CD4-positive, alpha-beta memory T cell (primary cell): ENCODE measurements at regions not wholly inside any gene's neighbourhood (a gene's known extent, or its start where the extent isn't known, plus 50 kb on each side); places are given as distances from the start of the nearest gene placed in this dataset.

Experiments used
- CTCF ChIA-PET: fragments of 350-600 bp; sonication (Branson Sonifier 250); formaldehyde crosslinking; loops from one replicate; lab custom pipeline; 2021; ENCODE audit warnings: inconsistent platforms; ENCODE audit not compliant: partially characterized antibody; lab: Charles Lee
- POLR2A ChIA-PET: fragments of 350-600 bp; sonication (Branson Sonifier 250); formaldehyde crosslinking; loops from one replicate; lab custom pipeline; 2021; ENCODE audit not compliant: partially characterized antibody; lab: Charles Lee
- DNase-seq, 5 donors: peaks; one replicate each; pipeline versions ENCODE4 v3.0.0 to v3.0.0-alpha.2; 2020 to 2022; ENCODE audit warnings: mixed read lengths in 1 of 5
- H3K27ac ChIP-seq: one replicate; pipeline ENCODE4 v1.7.0; 2013; ENCODE audit warnings: low read depth, low read length
- H3K27me3 ChIP-seq: 2 replicates; pipeline ENCODE4 v1.7.0; 2013; ENCODE audit warnings: mild to moderate bottlenecking, low read length, moderate library complexity; ENCODE audit not compliant: insufficient read depth
- H3K36me3 ChIP-seq: 2 replicates; pipeline ENCODE4 v1.7.0; 2013; ENCODE audit warnings: mild to moderate bottlenecking, low read length, moderate library complexity; ENCODE audit not compliant: insufficient read depth
- H3K4me1 ChIP-seq: 2 replicates; pipeline ENCODE4 v1.7.0; 2013; ENCODE audit warnings: mild to moderate bottlenecking, low read length, moderate library complexity; ENCODE audit not compliant: insufficient read depth
- H3K4me3 ChIP-seq, 2 donors: one replicate each; pipeline ENCODE4 v1.7.0; 2013; ENCODE audit warnings: low read length in 2 of 2, mild to moderate bottlenecking in 1 of 2
- H3K9me3 ChIP-seq, 2 donors: one replicate each; pipeline ENCODE4 v1.7.0; 2013; ENCODE audit warnings: low read length in 2 of 2, control low read depth in 1 of 2; ENCODE audit not compliant: control insufficient read depth in 1 of 2
- H3K27ac Mint-ChIP-seq, 7 donors: one replicate each; pipeline ENCODE4 v1.8.0; 2020 to 2021; ENCODE audit warnings: mixed read lengths in 7 of 7, mild to moderate bottlenecking in 6 of 7, inconsistent platforms in 3 of 7, moderate library complexity in 3 of 7
- H3K27me3 Mint-ChIP-seq, 2 donors: one replicate each; pipeline ENCODE4 v1.8.0; 2020 to 2021; ENCODE audit warnings: mixed read lengths in 2 of 2
- H3K36me3 Mint-ChIP-seq, 2 donors: one replicate each; pipeline ENCODE4 v1.8.0; 2020 to 2021; ENCODE audit warnings: mixed read lengths in 2 of 2, inconsistent platforms in 1 of 2, mild to moderate bottlenecking in 1 of 2
- H3K4me1 Mint-ChIP-seq, 4 donors: one replicate each; pipeline ENCODE4 v1.8.0; 2020 to 2021; ENCODE audit warnings: mixed read lengths in 4 of 4, mild to moderate bottlenecking in 1 of 4
- H3K4me3 Mint-ChIP-seq, 8 donors: one replicate each; pipeline ENCODE4 v1.8.0; 2020 to 2021; ENCODE audit warnings: mixed read lengths in 8 of 8, mild to moderate bottlenecking in 7 of 8, moderate library complexity in 6 of 8, inconsistent platforms in 3 of 8
- H3K9me3 Mint-ChIP-seq, 8 donors: one replicate each; pipeline ENCODE4 v1.8.0; 2020 to 2021; ENCODE audit warnings: mixed read lengths in 8 of 8, mild to moderate bottlenecking in 5 of 8, inconsistent platforms in 3 of 8, moderate library complexity in 1 of 8
- intact Hi-C: fragments of 100-400 bp; cut with micrococcal nuclease; formaldehyde crosslinking; loops from one replicate; pipeline ENCODE4 v1.15.1; 2023

DNA sequence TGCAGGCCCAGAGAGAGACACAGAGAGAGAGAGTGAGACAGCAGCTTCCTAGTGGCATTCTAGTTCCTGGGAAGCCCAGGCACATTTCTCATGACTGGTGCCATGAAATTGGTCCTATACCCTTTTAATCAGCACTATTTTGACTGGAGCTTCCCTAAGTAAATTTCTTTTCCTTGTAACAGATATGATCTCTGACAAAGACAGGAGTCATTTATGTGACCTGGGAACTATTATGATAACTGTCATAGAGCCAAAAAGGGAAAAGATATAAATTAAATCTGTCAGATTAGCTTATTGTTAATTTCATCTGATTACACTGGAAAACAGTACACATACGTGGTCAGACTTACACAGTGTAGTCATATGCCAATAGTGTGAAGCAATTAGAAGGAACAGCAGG lies 161.3 kb upstream of the HNRNPA3 start:
- H3K4me1 Mint-ChIP-seq, result no peaks in the 10 kb centered on the region
- intact Hi-C loops, result no loop called here
- DNase-seq, result no peak
- Histone ChIP-seq H3K27me3 (no peaks in the 10 kb centered on the region), H3K36me3 (no peaks in the 10 kb centered on the region), H3K4me3 (no peak overlapping the region), H3K27ac (no peak overlapping the region), H3K9me3 (no peaks in the 10 kb centered on the region), H3K4me1 (no peaks in the 10 kb centered on the region)
- peaks cover 0 to 4% (median 0%) of the 10 kb centered on the region in 8 donors for H3K9me3 Mint-ChIP-seq
- CTCF ChIA-PET, result no interaction called here
- H3K4me3 Mint-ChIP-seq, result no peak overlapping the region
- H3K27ac Mint-ChIP-seq, result no peak overlapping the region
- H3K36me3 Mint-ChIP-seq, result no peaks in the 10 kb centered on the region
- peaks cover 2 to 3% of the 10 kb centered on the region in 2 donors for H3K27me3 Mint-ChIP-seq
- POLR2A ChIA-PET, result no interaction called here

DNA sequence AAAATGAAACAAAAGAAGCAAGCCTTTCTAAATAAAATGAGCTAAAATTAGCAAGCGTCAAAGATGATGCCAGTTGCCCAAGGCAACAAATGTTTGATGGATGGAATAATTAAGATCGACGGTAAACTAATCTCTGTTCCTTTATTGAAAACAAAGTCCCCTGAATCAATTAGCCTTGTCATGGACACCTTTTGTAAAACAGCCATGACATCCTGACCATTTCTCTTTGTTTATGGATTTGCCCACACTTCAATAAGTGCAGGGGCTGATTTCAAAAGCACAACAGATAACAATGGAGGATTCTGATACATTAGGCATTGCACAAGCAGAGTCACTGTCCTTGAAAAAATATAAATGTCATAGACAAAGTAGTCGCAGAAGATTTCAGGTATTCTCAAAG lies 160.1 kb upstream of the HNRNPA3 start:
- Mint-ChIP-seq H3K9me3 (peaks cover 0 to 4% (median 0%) of the 10 kb centered on the region in 8 donors), H3K4me3 (no peak overlapping the region), H3K36me3 (no peaks in the 10 kb centered on the region), H3K27ac (no peak overlapping the region), H3K27me3 (peaks cover 0 to 2% of the 10 kb centered on the region in 2 donors), H3K4me1 (no peaks in the 10 kb centered on the region)
- Histone ChIP-seq H3K27ac (no peak overlapping the region), H3K4me1 (no peaks in the 10 kb centered on the region), H3K4me3 (no peak overlapping the region), H3K9me3 (no peaks in the 10 kb centered on the region), H3K36me3 (no peaks in the 10 kb centered on the region), H3K27me3 (no peaks in the 10 kb centered on the region)
- ChIA-PET CTCF (no interaction called here), POLR2A (no interaction called here)
- DNase-seq, result no peak
- intact Hi-C loops, result no loop called here

DNA sequence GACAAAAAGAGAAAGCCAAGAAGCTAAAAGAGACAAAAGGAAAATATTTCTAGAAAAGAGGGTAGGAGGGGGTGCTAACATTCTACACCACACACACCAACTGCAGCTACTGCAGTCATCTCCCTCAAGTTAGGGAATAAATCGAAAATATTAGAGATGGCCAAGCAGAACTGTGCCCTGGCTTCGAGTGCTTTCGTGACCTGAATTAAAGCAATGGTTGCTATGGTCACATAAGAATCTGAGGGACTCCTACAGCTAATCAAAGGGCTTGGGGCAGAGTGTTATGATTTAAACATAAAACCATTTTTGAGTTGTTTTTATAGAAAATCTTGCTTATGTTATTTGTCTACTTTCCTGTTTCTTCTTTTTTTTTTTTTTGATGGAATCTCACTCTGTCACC lies 159.6 kb upstream of the HNRNPA3 start:
- no peaks in the 10 kb centered on the region for H3K4me1 ChIP-seq
- H3K4me3 Mint-ChIP-seq, result no peak overlapping the region
- no peak overlapping the region for H3K27ac ChIP-seq
- ChIA-PET CTCF (no interaction called here), POLR2A (no interaction called here)
- no peaks in the 10 kb centered on the region for H3K36me3 ChIP-seq
- H3K9me3 Mint-ChIP-seq, result peaks cover 0 to 2% (median 0%) of the 10 kb centered on the region in 8 donors
- intact Hi-C loops, result no loop called here
- no peaks in the 10 kb centered on the region for H3K9me3 ChIP-seq
- H3K27ac Mint-ChIP-seq, result peak overlapping the region in 1 of 7 donors; percentile 10
- no peaks in the 10 kb centered on the region for H3K36me3 Mint-ChIP-seq
- peaks cover 0 to 2% of the 10 kb centered on the region in 2 donors for H3K27me3 Mint-ChIP-seq
- H3K4me3 ChIP-seq, result no peak overlapping the region
- no peaks in the 10 kb centered on the region for H3K27me3 ChIP-seq
- no peaks in the 10 kb centered on the region for H3K4me1 Mint-ChIP-seq
- no peak for DNase-seq

DNA sequence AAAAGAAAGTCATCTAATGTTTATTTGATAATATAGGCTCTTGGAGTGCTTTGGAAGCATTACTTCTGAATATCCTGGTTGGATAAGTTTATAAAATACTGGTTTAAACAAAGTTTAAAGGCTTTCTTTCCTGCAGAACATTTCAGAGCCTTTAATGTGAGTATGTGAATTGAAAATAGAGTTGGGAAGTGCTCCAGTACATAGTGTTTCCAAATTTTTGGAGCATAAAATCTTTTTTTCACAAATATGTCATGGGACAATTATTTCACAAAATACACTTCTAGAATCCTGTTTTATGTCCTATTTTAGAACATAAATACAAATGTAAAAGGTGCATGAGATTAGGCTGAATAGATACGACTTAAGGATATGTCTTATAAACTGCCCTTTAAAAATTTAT lies 158.9 kb upstream of the HNRNPA3 start:
- H3K4me1 Mint-ChIP-seq, result no peaks in the 10 kb centered on the region
- H3K27me3 Mint-ChIP-seq, result peaks cover 0 to 2% of the 10 kb centered on the region in 2 donors
- Histone ChIP-seq H3K4me3 (no peak overlapping the region), H3K4me1 (no peaks in the 10 kb centered on the region), H3K27me3 (no peaks in the 10 kb centered on the region), H3K9me3 (no peaks in the 10 kb centered on the region), H3K36me3 (no peaks in the 10 kb centered on the region), H3K27ac (no peak overlapping the region)
- CTCF ChIA-PET, result no interaction called here
- H3K27ac Mint-ChIP-seq, result no peak overlapping the region
- H3K9me3 Mint-ChIP-seq, result no peaks in the 10 kb centered on the region
- no peak overlapping the region for H3K4me3 Mint-ChIP-seq
- POLR2A ChIA-PET, result no interaction called here
- intact Hi-C loops, result no loop called here
- no peak for DNase-seq
- no peaks in the 10 kb centered on the region for H3K36me3 Mint-ChIP-seq

DNA sequence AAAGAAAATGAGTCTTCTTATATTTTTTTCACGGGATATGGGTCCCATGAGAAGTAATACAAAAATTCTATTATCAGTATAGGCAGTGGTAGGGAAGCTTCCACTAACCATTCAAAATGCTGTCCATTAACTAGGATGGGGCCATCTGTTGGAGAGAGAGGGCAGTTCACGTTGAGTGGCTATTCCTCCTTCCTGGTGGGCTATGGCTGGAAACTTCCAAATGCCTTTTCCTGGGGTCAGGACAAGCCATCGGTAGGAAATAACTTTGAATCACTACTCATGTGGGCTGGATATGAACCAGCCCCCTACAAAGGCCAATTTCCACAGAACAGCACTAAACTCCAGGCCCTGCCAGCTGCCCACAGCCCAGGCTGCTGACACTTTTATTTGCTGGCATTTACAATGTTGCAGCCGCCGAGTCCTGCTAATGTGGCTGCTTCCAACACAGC lies 156.1 kb upstream of the HNRNPA3 start:
- DNase-seq, result no peak
- intact Hi-C loops, result no loop called here
- ChIA-PET POLR2A (no interaction called here), CTCF (no interaction called here)
- no peak overlapping the region for H3K27ac Mint-ChIP-seq
- H3K27me3 Mint-ChIP-seq, result peaks cover 0 to 3% of the 10 kb centered on the region in 2 donors
- Histone ChIP-seq H3K27ac (no peak overlapping the region), H3K4me3 (no peak overlapping the region), H3K4me1 (no peaks in the 10 kb centered on the region), H3K9me3 (no peaks in the 10 kb centered on the region), H3K27me3 (no peaks in the 10 kb centered on the region), H3K36me3 (no peaks in the 10 kb centered on the region)
- no peaks in the 10 kb centered on the region for H3K36me3 Mint-ChIP-seq
- no peaks in the 10 kb centered on the region for H3K4me1 Mint-ChIP-seq
- no peaks in the 10 kb centered on the region for H3K9me3 Mint-ChIP-seq
- no peak overlapping the region for H3K4me3 Mint-ChIP-seq

DNA sequence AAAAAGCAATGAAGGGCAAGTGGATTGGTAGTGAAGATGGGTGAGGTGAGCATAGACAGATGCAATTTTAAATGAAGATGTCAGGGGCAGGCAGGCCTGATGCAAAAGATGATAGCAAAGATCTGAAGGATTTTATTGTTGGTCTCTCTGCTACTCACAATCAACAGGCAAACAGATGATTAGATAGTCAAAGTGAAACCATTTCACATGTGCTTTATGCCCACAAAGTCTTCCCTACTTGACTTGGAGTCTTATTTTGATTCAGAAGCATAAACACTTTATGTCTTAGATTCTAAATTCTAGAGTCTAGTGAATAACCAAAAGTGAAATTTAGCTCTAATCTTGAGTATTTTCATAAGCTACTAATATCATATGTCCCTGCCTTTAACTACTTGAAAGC lies 153.8 kb upstream of the HNRNPA3 start:
- H3K4me3 Mint-ChIP-seq, result no peak overlapping the region
- Histone ChIP-seq H3K27me3 (no peaks in the 10 kb centered on the region), H3K27ac (no peak overlapping the region), H3K9me3 (no peaks in the 10 kb centered on the region), H3K36me3 (no peaks in the 10 kb centered on the region), H3K4me3 (no peak overlapping the region), H3K4me1 (no peaks in the 10 kb centered on the region)
- ChIA-PET CTCF (no interaction called here), POLR2A (no interaction called here)
- no peak overlapping the region for H3K27ac Mint-ChIP-seq
- no peaks in the 10 kb centered on the region for H3K9me3 Mint-ChIP-seq
- no peak for DNase-seq
- H3K27me3 Mint-ChIP-seq, result peaks cover 3% of the 10 kb centered on the region in 2 donors
- no peaks in the 10 kb centered on the region for H3K4me1 Mint-ChIP-seq
- intact Hi-C loops, result no loop called here
- no peaks in the 10 kb centered on the region for H3K36me3 Mint-ChIP-seq

DNA sequence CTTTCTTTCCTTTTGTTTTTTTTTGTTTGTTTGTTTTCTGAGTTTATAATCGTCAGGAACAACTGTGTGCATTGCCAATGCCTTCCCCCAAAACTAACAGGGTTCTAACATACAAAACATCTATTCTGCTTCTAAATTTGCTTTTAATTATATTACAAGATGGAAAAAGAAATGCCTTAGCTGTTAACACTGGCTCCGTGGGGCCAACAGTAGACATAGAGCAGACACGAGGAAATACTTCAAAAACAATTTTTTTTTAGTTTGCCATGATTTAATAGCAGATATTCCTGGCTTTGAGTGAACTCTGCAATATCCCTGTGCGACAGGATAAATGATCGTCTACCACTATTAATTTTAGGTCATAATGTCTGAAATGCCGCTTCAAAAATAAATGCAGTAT lies 153.3 kb upstream of the HNRNPA3 start:
- intact Hi-C loops, result no loop called here

DNA sequence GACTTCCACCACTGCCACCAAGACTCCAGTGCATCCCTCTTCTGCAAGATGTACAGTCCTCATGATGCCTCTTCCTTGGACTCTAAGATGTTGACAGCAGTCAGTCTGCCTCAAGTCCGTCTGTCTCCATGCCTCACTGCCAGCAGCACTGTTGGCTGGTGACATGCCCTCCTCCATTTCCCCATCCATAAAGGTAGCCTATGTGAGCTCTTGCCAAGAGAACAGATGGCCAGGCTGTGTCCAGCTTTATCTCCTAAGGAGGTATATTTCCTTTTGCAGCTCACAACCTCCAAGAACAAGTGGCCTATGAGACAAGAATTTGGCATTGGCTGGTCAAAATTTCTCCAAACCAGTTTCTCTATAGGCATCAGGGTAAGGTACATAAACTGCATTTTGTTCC lies 149.3 kb upstream of the HNRNPA3 start:
- Mint-ChIP-seq H3K4me3 (no peak overlapping the region), H3K4me1 (no peaks in the 10 kb centered on the region), H3K27me3 (peaks cover 3 to 9% of the 10 kb centered on the region in 2 donors), H3K9me3 (no peaks in the 10 kb centered on the region), H3K27ac (no peak overlapping the region), H3K36me3 (no peaks in the 10 kb centered on the region)
- DNase-seq, result no peak
- Histone ChIP-seq H3K4me1 (no peaks in the 10 kb centered on the region), H3K4me3 (no peak overlapping the region), H3K36me3 (no peaks in the 10 kb centered on the region), H3K27ac (no peak overlapping the region), H3K9me3 (no peaks in the 10 kb centered on the region), H3K27me3 (no peaks in the 10 kb centered on the region)
- POLR2A ChIA-PET, result no interaction called here
- intact Hi-C loops, result no loop called here
- CTCF ChIA-PET, result no interaction called here

More for the DNA sequence above, 153.3 kb upstream of the HNRNPA3 start:
- no peaks in the 10 kb centered on the region for H3K36me3 Mint-ChIP-seq
- ChIA-PET CTCF (no interaction called here), POLR2A (no interaction called here)
- H3K4me3 Mint-ChIP-seq, result no peak overlapping the region
- no peak for DNase-seq
- H3K27me3 Mint-ChIP-seq, result peaks cover 3% of the 10 kb centered on the region in 2 donors
- Histone ChIP-seq H3K27me3 (no peaks in the 10 kb centered on the region), H3K27ac (no peak overlapping the region), H3K36me3 (no peaks in the 10 kb centered on the region), H3K4me1 (no peaks in the 10 kb centered on the region), H3K4me3 (no peak overlapping the region), H3K9me3 (no peaks in the 10 kb centered on the region)
- no peaks in the 10 kb centered on the region for H3K4me1 Mint-ChIP-seq
- no peak overlapping the region for H3K27ac Mint-ChIP-seq
- no peaks in the 10 kb centered on the region for H3K9me3 Mint-ChIP-seq
